ENCODE measurements at regions not wholly inside any gene's neighbourhood (a gene's known extent, or its start where the extent isn't known, plus 50 kb on each side); places are given as distances from the start of the nearest gene placed in this dataset.

GRCh38 chr2:103135679-103136078 is 373.8 kb downstream of the TMEM182 start:
- ATAC-seq (ENCODE audit: poor library complexity) (no peak), DNase-seq (no peak)
- TF ChIP-seq CTCF (IDR thresholded peaks at IDR 0.05): no peak
- H3K9me3 Mint-ChIP-seq: peaks cover 3% of the 10 kb centered on the region
- ChIA-PET POLR2A (no interaction called here), CTCF (no interaction called here)
- peaks cover 0 to 21% of the 10 kb centered on the region in 2 experiments for H3K9me3 ChIP-seq (ENCODE audit: control insufficient read depth in 1 of 2, insufficient read depth in 1 of 2, low read length in 2 of 2)
- no peak overlapping the region for H3K27ac Mint-ChIP-seq
- intact Hi-C loops (cut with DNase I, micrococcal nuclease): no loop called here
- H3K4me3 Mint-ChIP-seq: no peak overlapping the region
- no peak overlapping the region for H3K4me3 ChIP-seq (ENCODE audit: low read length)
- no peak overlapping the region for H3K27ac ChIP-seq (ENCODE audit: low read depth in 1 of 2, low read length in 2 of 2)
- no peaks in the 10 kb centered on the region for H3K27me3 ChIP-seq (ENCODE audit: control insufficient read depth in 1 of 2, insufficient read depth in 2 of 2, low read length in 2 of 2)
- H3K4me1 ChIP-seq (ENCODE audit: insufficient read depth, low read length): no peaks in the 10 kb centered on the region
- H3K27me3 Mint-ChIP-seq: no peaks in the 10 kb centered on the region
- peaks cover 9% of the 10 kb centered on the region for H3K4me1 Mint-ChIP-seq (ENCODE audit: low read depth)
- H3K36me3 ChIP-seq (ENCODE audit: insufficient read depth, low read length): no peaks in the 10 kb centered on the region
- no peaks in the 10 kb centered on the region for H3K36me3 Mint-ChIP-seq (ENCODE audit: low read depth)

- H3K27ac ChIP-seq (ENCODE audit: low read depth in 1 of 2, low read length in 2 of 2): no peak overlapping the region
- no peaks in the 10 kb centered on the region for H3K27me3 ChIP-seq (ENCODE audit: control insufficient read depth in 1 of 2, insufficient read depth in 2 of 2, low read length in 2 of 2)
- ChIA-PET CTCF (no interaction called here), POLR2A (no interaction called here)
- H3K36me3 Mint-ChIP-seq (ENCODE audit: low read depth): no peaks in the 10 kb centered on the region
- TF ChIP-seq CTCF (IDR thresholded peaks at IDR 0.05): no peak
- DNase-seq (no peak), ATAC-seq (ENCODE audit: poor library complexity) (no peak)
- intact Hi-C loops (cut with DNase I, micrococcal nuclease): no loop called here
- no peak overlapping the region for H3K27ac Mint-ChIP-seq
- peaks cover 0 to 18% of the 10 kb centered on the region in 2 experiments for H3K9me3 ChIP-seq (ENCODE audit: control insufficient read depth in 1 of 2, insufficient read depth in 1 of 2, low read length in 2 of 2)
- H3K4me3 ChIP-seq (ENCODE audit: low read length): no peak overlapping the region
- no peak overlapping the region for H3K4me3 Mint-ChIP-seq
- H3K27me3 Mint-ChIP-seq: no peaks in the 10 kb centered on the region
- no peaks in the 10 kb centered on the region for H3K4me1 ChIP-seq (ENCODE audit: insufficient read depth, low read length)
- H3K36me3 ChIP-seq (ENCODE audit: insufficient read depth, low read length): no peaks in the 10 kb centered on the region
- no peaks in the 10 kb centered on the region for H3K4me1 Mint-ChIP-seq (ENCODE audit: low read depth)
- peaks cover 10% of the 10 kb centered on the region for H3K9me3 Mint-ChIP-seq
These were observed 376.5 kb downstream of the TMEM182 start for GRCh38 chr2:103138123-103138901.

- Mint-ChIP-seq H3K4me3 (no peak overlapping the region), H3K9me3 (peaks cover 10% of the 10 kb centered on the region), H3K4me1 (ENCODE audit: low read depth) (no peaks in the 10 kb centered on the region), H3K27ac (no peak overlapping the region), H3K27me3 (no peaks in the 10 kb centered on the region), H3K36me3 (ENCODE audit: low read depth) (no peaks in the 10 kb centered on the region)
- H3K9me3 ChIP-seq (ENCODE audit: control insufficient read depth in 1 of 2, insufficient read depth in 1 of 2, low read length in 2 of 2): peaks cover 0 to 23% of the 10 kb centered on the region in 2 experiments
- no peak for DNase-seq
- ChIA-PET POLR2A (no interaction called here), CTCF (no interaction called here)
- H3K36me3 ChIP-seq (ENCODE audit: insufficient read depth, low read length): no peaks in the 10 kb centered on the region
- no peak for ATAC-seq (ENCODE audit: poor library complexity)
- no peak overlapping the region for H3K4me3 ChIP-seq (ENCODE audit: low read length)
- TF ChIP-seq CTCF (IDR thresholded peaks at IDR 0.05): no peak
- H3K27ac ChIP-seq (ENCODE audit: low read depth in 1 of 2, low read length in 2 of 2): no peak overlapping the region
- H3K27me3 ChIP-seq (ENCODE audit: control insufficient read depth in 1 of 2, insufficient read depth in 2 of 2, low read length in 2 of 2): no peaks in the 10 kb centered on the region
- intact Hi-C loops (cut with DNase I, micrococcal nuclease): no loop called here
- H3K4me1 ChIP-seq (ENCODE audit: insufficient read depth, low read length): no peaks in the 10 kb centered on the region
These were observed 377.9 kb downstream of the TMEM182 start for GRCh38 chr2:103139628-103140268.

All from CD4-positive, alpha-beta T cell (primary cell).